ENCODE measurements at regions not wholly inside any gene's neighbourhood (a gene's known extent, or its start where the extent isn't known, plus 50 kb on each side); places are given as distances from the start of the nearest gene placed in this dataset.

- TF ChIP-seq CTCF (IDR thresholded peaks at IDR 0.05; ENCODE audit: low read depth, low read length, missing input control) (no peak), JUND (IDR thresholded peaks at IDR 0.05) (no peak), TAF1 (conservative IDR thresholded peaks at IDR 0.05) (no peak), REST (IDR thresholded peaks at IDR 0.05) (no peak), HNF4A (conservative IDR thresholded peaks at IDR 0.05) (no peak), MAX (IDR thresholded peaks at IDR 0.05) (no peak), NR2F2 (IDR thresholded peaks at IDR 0.05) (no peak), YY1 (IDR thresholded peaks at IDR 0.05) (no peak), ATF3 (IDR thresholded peaks at IDR 0.05) (no peak), RAD21 (IDR thresholded peaks at IDR 0.05) (no peak), RXRA (IDR thresholded peaks at IDR 0.05) (no peak)
Observed at GRCh38 chr5:125654392-125654791, 768.8 kb upstream of the GRAMD2B start.

Data from liver (tissue), 3 donors.